Ishikawa (cell line): ENCODE measurements at regions not wholly inside any gene's neighbourhood (a gene's known extent, or its start where the extent isn't known, plus 50 kb on each side); places are given as distances from the start of the nearest gene placed in this dataset.

Experiments
- CREB1 ChIP-seq: IDR thresholded peaks from 2 replicates; pipeline ENCODE4 v1.6.1; 2012; ENCODE audit warnings: low read depth
- EGR1 ChIP-seq: IDR thresholded peaks from 2 replicates; pipeline ENCODE4 v1.6.1; 2012
- EP300 ChIP-seq: IDR thresholded peaks from 2 replicates; pipeline ENCODE4 v1.6.1; 2012; ENCODE audit warnings: borderline replicate concordance
- FOXM1 ChIP-seq: IDR thresholded peaks from 2 replicates; pipeline ENCODE4 v1.6.1; 2012; ENCODE audit warnings: low read depth, borderline replicate concordance
- MAX ChIP-seq: IDR thresholded peaks from 2 replicates; pipeline ENCODE4 v1.6.1; 2012
- RAD21 ChIP-seq: IDR thresholded peaks from 2 replicates; pipeline ENCODE4 v1.6.1; 2012; ENCODE audit warnings: low read depth
- REST ChIP-seq: IDR thresholded peaks from 2 replicates; pipeline ENCODE4 v1.6.1; 2012; ENCODE audit warnings: low read depth, mild to moderate bottlenecking
- TAF1 ChIP-seq: IDR thresholded peaks from 2 replicates; pipeline ENCODE4 v1.6.1; 2012; ENCODE audit warnings: low read depth, mild to moderate bottlenecking
- TEAD4 ChIP-seq: IDR thresholded peaks from 2 replicates; pipeline ENCODE4 v1.6.1; 2012
- YY1 ChIP-seq: IDR thresholded peaks from 2 replicates; pipeline ENCODE4 v1.6.1; 2012; ENCODE audit warnings: low read depth

GRCh38 chr5:148924817-148925216 lies 98.4 kb downstream of the ADRB2 start:
- TF ChIP-seq CREB1: no peak
- TF ChIP-seq RAD21: no peak
- TF ChIP-seq MAX: 0 out of 2 replicates have a peak, but pooled peaks have one; percentile 16
- TF ChIP-seq REST: no peak
- TF ChIP-seq YY1: no peak
- TF ChIP-seq TAF1: no peak
- peak; percentile 40; the same call in 1 of the 2 replicates for TF ChIP-seq EP300
- TF ChIP-seq EGR1: no peak
- no peak; the same call in 1 of the 2 replicates for TF ChIP-seq FOXM1
- no peak for TF ChIP-seq TEAD4
